ENCODE measurements at regions not wholly inside any gene's neighbourhood (a gene's known extent, or its start where the extent isn't known, plus 50 kb on each side); places are given as distances from the start of the nearest gene placed in this dataset.

DNA sequence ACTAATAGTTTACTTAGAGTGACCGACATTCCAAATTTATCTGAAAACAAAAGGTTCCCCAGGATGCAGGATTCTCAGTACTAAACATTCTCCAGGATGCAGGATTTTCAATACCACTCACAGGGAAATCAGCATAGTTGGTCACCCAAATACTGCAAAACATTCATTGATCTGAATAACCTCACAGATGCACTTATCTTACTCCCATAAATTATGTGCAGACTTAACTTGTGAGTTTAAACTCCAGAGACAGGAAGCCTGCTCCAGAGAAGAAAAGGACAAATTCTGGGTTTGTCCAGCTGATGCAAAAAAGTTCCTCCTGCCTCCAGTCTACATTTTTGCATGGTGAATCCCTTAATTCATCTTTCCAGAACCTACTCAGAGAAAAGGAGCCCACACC is 514.2 kb upstream of the TMEM132C start:
- H3K23ac ChIP-seq (ENCODE audit: insufficient read length), result no peak overlapping the region
- H2BK20ac ChIP-seq (ENCODE audit: low read length), result no peak overlapping the region
- no peak overlapping the region for H3K4me3 ChIP-seq (ENCODE audit: extremely low read depth in 1 of 4, insufficient read depth in 2 of 4, low read depth in 3 of 4, low read length in 4 of 4)
- no peaks in the 10 kb centered on the region for H3K79me1 ChIP-seq (ENCODE audit: low read depth, low read length)
- POLR2A ChIA-PET (ENCODE audit: partially characterized antibody), result interaction anchor here (1.2 kb wide), 1 partner anchor 9 kb away, joined by 3 read pairs; no protein-coding TSS in a partner anchor
- peaks cover 2 to 3% of the 10 kb centered on the region in 2 experiments; a peak in 3 of 4 replicates for H3K9me3 ChIP-seq (ENCODE audit: insufficient read depth in 2 of 2, low read depth in 1 of 2, low read length in 1 of 2)
- no peaks in the 10 kb centered on the region for H4K20me1 ChIP-seq (replicated peaks in 1 of 2; ENCODE audit: control insufficient read depth in 1 of 2, insufficient read depth in 2 of 2, low read length in 2 of 2)
- no peak for DNase-seq (ENCODE audit: low read depth in 1 of 2, low spot score in 2 of 2)
- WGBS, 2 experiments (ENCODE audit: extremely low coverage in 1 of 2, insufficient coverage in 1 of 2, insufficient read length in 1 of 2, insufficient replicate concordance in 2 of 2, low coverage in 1 of 2, low lambda C conversion rate in 2 of 2, missing lambda C conversion rate in 1 of 2), result 81% methylated on average over 1 of the region's 1 CpG; no CpG with 5 or more reads in 1 of the 2 experiments
- no peak overlapping the region for H3K4ac ChIP-seq (replicated peaks; ENCODE audit: insufficient read length, low read depth, low read length)
- no peak overlapping the region for H3K27ac ChIP-seq (ENCODE audit: low read depth, low read length)
- no peak overlapping the region for H2BK5ac ChIP-seq (ENCODE audit: low read depth, low read length)
- no peaks in the 10 kb centered on the region for H3K23me2 ChIP-seq (ENCODE audit: low read depth, low read length)
- no peaks in the 10 kb centered on the region for H3K27me3 ChIP-seq (replicated peaks in 1 of 4; ENCODE audit: control insufficient read depth in 3 of 4, extremely low read depth in 1 of 4, insufficient read depth in 3 of 4, low read length in 3 of 4)
- H3K79me2 ChIP-seq (ENCODE audit: control insufficient read depth in 1 of 2, insufficient read depth in 2 of 2, low read length in 2 of 2), result no peaks in the 10 kb centered on the region
- no peaks in the 10 kb centered on the region for H3K36me3 ChIP-seq (ENCODE audit: control insufficient read depth in 2 of 4, insufficient read depth in 4 of 4, low read length in 3 of 4)
- H3K4me1 ChIP-seq (replicated peaks in 1 of 4; ENCODE audit: control insufficient read depth in 3 of 4, insufficient read depth in 4 of 4, low read length in 3 of 4), result no peaks in the 10 kb centered on the region
- no peak for FAIRE-seq
- H2BK15ac ChIP-seq (ENCODE audit: low read length), result no peak overlapping the region
- H3K4me2 ChIP-seq (ENCODE audit: insufficient read depth in 1 of 2, low read depth in 2 of 2, low read length in 2 of 2), result no peak overlapping the region
- H4K91ac ChIP-seq (replicated peaks; ENCODE audit: insufficient read length, low read length), result no peak overlapping the region
- H3K9ac ChIP-seq (replicated peaks in 1 of 4; ENCODE audit: extremely low read depth in 1 of 4, low read depth in 3 of 4, low read length in 3 of 4), result no peak overlapping the region
- H3K18ac ChIP-seq (ENCODE audit: extremely low read depth, low read length), result no peak overlapping the region
- TF ChIP-seq JUN (IDR thresholded peaks at IDR 0.05; ENCODE audit: low read depth, low read length), result no peak
- no peak for TF ChIP-seq CTCF (IDR thresholded peaks at IDR 0.05; ENCODE audit: control extremely low read depth in 1 of 3, insufficient read depth in 1 of 3, low read depth in 1 of 3, low read length in 3 of 3)
- no peak for TF ChIP-seq POLR2AphosphoS5 (IDR thresholded peaks at IDR 0.05; ENCODE audit: low read depth, low read length)
- no peak for TF ChIP-seq TAF1 (IDR thresholded peaks at IDR 0.05; ENCODE audit: low read depth, low read length)
- CTCF ChIA-PET (ENCODE audit: partially characterized antibody), result interaction anchor here (0.7 to 1.1 kb wide), 3 partner anchors 20 to 473 kb away, joined by 4 to 5 read pairs (median 4); no protein-coding TSS in a partner anchor
- no peak overlapping the region for H4K8ac ChIP-seq (ENCODE audit: extremely low read depth, insufficient read depth, low read length)
- H2AFZ ChIP-seq (ENCODE audit: low read length), result no peak overlapping the region
- no peak overlapping the region for H2AK5ac ChIP-seq (ENCODE audit: low read depth, low read length)
- H3K14ac ChIP-seq (ENCODE audit: insufficient read length), result no peak overlapping the region
- H3K56ac ChIP-seq (replicated peaks; ENCODE audit: insufficient read length, low read depth, low read length), result no peak overlapping the region
- H2BK120ac ChIP-seq (replicated peaks; ENCODE audit: low read depth, low read length), result no peak overlapping the region
- no peak overlapping the region for H4K5ac ChIP-seq (ENCODE audit: insufficient read length, low read depth, low read length)
- H2BK12ac ChIP-seq (ENCODE audit: low read depth, low read length), result no peak overlapping the region
